Activated naive CD8-positive, alpha-beta T cell treated with anti-CD3 and anti-CD28 coated beads, Interleukin-2, amount 50 U/mL, for 24 hours (primary cell): ENCODE measurements at regions not wholly inside any gene's neighbourhood (a gene's known extent, or its start where the extent isn't known, plus 50 kb on each side); places are given as distances from the start of the nearest gene placed in this dataset.

Experiments used
- ATAC-seq: fragments of 150-1000 bp; cut with Tn5 transposase; one replicate; pipeline ENCODE4 v1.10.0; 2021
- DNase-seq: peaks from one replicate; pipeline ENCODE4 v3.0.0; 2021
- H3K27ac Mint-ChIP-seq: one replicate; pipeline ENCODE4 v1.8.0; 2021; ENCODE audit warnings: mild to moderate bottlenecking, mixed read lengths
- H3K27me3 Mint-ChIP-seq: one replicate; pipeline ENCODE4 v1.8.0; 2021; ENCODE audit warnings: mixed read lengths
- H3K36me3 Mint-ChIP-seq: one replicate; pipeline ENCODE4 v1.8.0; 2021; ENCODE audit warnings: low read depth, mixed read lengths
- H3K4me1 Mint-ChIP-seq: one replicate; pipeline ENCODE4 v1.8.0; 2021; ENCODE audit warnings: mixed read lengths
- H3K4me3 Mint-ChIP-seq: one replicate; pipeline ENCODE4 v1.8.0; 2021; ENCODE audit warnings: mild to moderate bottlenecking, moderate library complexity, mixed read lengths
- H3K9me3 Mint-ChIP-seq: one replicate; pipeline ENCODE4 v1.8.0; 2021; ENCODE audit warnings: mixed read lengths

DNA sequence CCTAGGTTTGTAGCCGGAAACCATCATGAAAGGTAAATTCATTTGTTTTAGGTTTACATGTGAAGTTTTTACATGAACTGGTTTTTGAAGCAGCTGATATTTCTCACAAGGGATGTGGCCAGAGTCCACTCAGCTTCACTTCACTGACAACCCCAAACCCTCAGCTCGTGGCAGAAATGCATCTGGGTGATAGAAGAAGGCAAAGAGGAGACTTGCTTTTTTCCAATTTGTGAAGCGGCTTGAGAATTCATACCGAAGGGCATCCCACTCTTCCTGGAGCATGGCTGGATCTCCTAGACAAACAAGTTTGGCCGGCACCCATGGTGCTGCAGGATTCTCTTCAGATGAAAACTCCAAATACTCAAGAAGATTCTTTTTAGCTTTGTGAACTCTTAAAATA, 392.8 kb upstream of the CNR1 start:
- H3K27ac Mint-ChIP-seq: no peak overlapping the region
- peaks cover 2% of the 10 kb centered on the region for H3K4me1 Mint-ChIP-seq
- no peak for DNase-seq
- peaks cover 8% of the 10 kb centered on the region for H3K27me3 Mint-ChIP-seq
- H3K36me3 Mint-ChIP-seq: no peaks in the 10 kb centered on the region
- H3K4me3 Mint-ChIP-seq: no peak overlapping the region
- no peak for ATAC-seq
- H3K9me3 Mint-ChIP-seq: no peaks in the 10 kb centered on the region

DNA sequence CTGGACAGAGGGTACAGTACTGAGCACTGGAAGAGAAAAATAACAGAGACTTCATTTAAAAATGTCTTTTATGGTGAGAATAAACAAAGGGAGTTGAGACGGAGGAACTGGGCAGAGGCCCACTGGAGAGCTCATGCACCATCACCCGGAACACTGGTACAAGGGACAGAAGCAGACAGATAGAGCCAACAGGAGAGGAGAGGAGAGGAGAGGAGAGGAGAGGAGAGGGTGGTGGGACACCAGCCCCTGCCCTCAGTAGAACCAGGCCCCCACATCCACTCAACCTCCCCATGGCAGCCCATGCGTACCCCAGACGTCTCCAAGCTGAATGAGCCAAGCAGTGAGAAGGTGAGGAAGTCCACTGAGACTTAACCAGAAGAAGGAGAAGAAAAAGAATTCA, 390.5 kb upstream of the CNR1 start:
- no peak for ATAC-seq
- H3K4me3 Mint-ChIP-seq: no peak overlapping the region
- peaks cover 12% of the 10 kb centered on the region for H3K27me3 Mint-ChIP-seq
- no peaks in the 10 kb centered on the region for H3K36me3 Mint-ChIP-seq
- no peak for DNase-seq
- peaks cover 2% of the 10 kb centered on the region for H3K4me1 Mint-ChIP-seq
- H3K9me3 Mint-ChIP-seq: no peaks in the 10 kb centered on the region
- no peak overlapping the region for H3K27ac Mint-ChIP-seq

DNA sequence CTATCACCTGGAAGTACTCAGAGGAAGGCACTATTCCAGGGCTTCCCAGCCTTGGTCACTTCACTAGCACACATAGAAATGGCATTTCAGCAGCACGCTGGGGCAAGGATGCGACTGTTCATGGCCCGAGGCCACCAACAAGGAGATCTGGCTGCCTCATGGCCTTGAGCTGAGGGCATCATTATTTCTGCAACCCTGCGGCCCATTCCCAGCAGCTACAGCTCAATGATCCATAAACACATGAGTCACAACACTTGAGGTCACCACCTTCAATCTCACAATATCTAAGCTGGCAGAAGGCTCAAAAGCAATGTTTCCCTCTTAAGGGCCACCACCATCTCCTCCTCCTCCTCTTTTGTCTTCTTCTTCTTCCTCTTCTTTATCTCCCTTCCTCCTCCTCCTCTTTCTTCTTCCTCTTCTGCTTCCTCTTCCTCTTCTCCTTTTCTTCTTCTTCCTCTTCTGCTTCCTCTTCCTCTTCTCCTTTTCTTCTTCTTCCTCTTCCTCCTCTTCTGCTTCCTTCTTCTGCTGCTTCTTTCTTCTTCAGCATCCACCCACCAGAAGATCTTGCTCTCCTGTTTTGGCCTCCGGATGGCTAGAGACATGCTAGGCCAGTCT, 382.9 kb upstream of the CNR1 start:
- Mint-ChIP-seq H3K36me3 (no peaks in the 10 kb centered on the region), H3K27ac (peak overlapping the region; percentile 7)

DNA sequence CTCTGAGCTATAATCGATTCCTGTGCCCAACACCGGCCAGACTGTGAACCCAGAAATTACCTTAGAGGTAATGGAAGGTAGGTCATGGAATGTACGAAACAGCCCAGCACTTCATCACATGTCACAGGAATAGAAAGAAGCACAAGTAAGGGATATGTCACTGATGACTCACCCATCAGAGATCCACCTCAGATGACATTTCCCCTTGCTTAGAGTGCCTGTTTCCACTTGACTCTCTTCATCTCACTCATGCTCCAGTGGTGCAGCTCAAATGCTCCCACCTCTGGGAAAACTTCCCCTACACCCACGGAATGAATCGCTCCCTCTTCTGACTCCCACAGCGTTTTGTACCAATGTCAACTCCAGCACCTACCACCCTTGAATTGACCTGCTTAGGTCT, 381.6 kb upstream of the CNR1 start:
- Mint-ChIP-seq H3K27me3 (peaks cover 6% of the 10 kb centered on the region), H3K9me3 (no peaks in the 10 kb centered on the region), H3K4me3 (no peak overlapping the region), H3K4me1 (peaks cover 14% of the 10 kb centered on the region), H3K36me3 (no peaks in the 10 kb centered on the region), H3K27ac (no peak overlapping the region)
- ATAC-seq: peak; percentile 92
- DNase-seq: no peak

More for the DNA sequence above, 382.9 kb upstream of the CNR1 start:
- ATAC-seq (no peak), DNase-seq (no peak)
- H3K27me3 Mint-ChIP-seq: peaks cover 6% of the 10 kb centered on the region
- H3K4me1 Mint-ChIP-seq: peaks cover 14% of the 10 kb centered on the region
- no peaks in the 10 kb centered on the region for H3K9me3 Mint-ChIP-seq
- H3K4me3 Mint-ChIP-seq: no peak overlapping the region

DNA sequence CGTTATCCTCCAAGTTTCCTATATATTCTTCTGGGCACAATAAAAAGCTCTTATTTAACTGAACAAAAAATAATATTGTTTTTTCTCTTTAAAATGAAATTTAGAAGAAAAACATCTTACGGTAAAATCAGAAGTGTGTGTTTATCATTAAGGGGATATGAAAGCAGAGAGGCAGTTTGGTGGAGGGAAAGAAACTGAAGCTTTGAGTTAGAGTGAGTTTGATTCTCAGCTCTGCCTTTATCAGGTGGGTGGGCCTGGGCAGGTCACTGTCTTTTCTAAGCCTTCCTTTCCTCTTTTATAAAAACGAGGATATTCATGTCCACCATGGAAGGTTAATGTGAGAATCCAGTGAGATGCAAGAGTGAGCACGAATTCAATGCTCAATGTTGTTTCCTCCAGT, 379.8 kb upstream of the CNR1 start:
- Mint-ChIP-seq H3K27me3 (peaks cover 2% of the 10 kb centered on the region), H3K4me3 (no peak overlapping the region), H3K4me1 (peaks cover 14% of the 10 kb centered on the region), H3K36me3 (no peaks in the 10 kb centered on the region), H3K9me3 (no peaks in the 10 kb centered on the region), H3K27ac (no peak overlapping the region)
- ATAC-seq (no peak), DNase-seq (no peak)

DNA sequence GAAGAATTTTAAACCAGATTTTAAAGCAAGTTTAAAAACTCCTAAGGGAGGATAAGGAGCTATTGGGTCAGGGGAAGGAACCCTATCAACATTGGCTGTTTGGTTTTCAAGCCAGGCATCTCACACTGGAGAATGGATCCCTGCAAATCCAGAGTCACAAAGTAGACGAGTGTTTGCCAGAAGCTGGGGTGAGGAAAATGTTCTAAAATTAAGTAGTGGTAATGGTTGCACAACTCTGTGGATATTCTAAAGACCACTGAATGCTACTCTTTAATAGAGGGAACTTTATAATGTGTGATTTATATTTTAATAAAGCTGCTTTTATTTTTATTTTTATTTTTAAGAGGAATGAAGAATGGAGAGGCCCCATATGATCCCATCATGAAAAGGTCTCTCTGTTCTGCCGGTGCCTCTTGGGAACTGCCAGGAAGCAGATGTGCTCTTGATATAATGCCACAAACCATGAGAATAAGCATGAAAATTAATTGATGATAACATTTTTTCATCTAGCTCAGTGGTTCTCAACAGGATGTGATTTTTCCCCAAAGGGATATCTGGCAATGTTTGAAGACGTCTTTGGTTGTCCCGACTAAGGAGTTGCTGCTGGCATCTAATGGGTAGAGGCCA, 379.0 kb upstream of the CNR1 start:
- no peak overlapping the region for H3K4me3 Mint-ChIP-seq
- no peaks in the 10 kb centered on the region for H3K36me3 Mint-ChIP-seq
- peaks cover 14% of the 10 kb centered on the region for H3K4me1 Mint-ChIP-seq
- H3K27me3 Mint-ChIP-seq: peaks cover 2% of the 10 kb centered on the region
- H3K27ac Mint-ChIP-seq: no peak overlapping the region
- ATAC-seq (no peak), DNase-seq (no peak)
- no peaks in the 10 kb centered on the region for H3K9me3 Mint-ChIP-seq

DNA sequence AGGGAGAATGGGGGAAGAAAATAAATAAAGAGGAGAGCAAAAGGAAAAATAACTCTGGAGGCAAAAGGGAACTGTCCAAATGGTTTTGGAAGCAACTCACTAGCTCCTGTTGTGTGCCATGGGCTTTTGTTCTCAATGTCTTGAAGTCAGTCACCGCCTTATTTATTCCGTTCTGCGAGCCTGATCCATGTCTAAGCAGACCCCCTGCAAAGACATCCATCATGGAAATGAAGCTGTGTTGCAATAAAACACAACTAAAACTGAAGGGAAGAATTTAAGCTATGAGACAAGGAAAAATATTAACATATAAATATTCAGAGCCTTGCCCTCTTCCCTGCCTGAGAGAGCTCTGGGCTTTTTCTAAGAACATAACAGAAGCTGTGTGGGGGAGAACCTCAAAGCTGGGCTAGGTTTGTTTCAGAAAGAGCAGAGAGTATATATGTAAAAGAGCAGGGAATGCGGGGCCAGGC, 373.2 kb upstream of the CNR1 start:
- Mint-ChIP-seq H3K27ac (no peak overlapping the region), H3K36me3 (no peaks in the 10 kb centered on the region), H3K4me1 (peaks cover 3% of the 10 kb centered on the region), H3K9me3 (no peaks in the 10 kb centered on the region), H3K27me3 (peaks cover 23% of the 10 kb centered on the region), H3K4me3 (no peak overlapping the region)
- ATAC-seq: no peak
- no peak for DNase-seq

DNA sequence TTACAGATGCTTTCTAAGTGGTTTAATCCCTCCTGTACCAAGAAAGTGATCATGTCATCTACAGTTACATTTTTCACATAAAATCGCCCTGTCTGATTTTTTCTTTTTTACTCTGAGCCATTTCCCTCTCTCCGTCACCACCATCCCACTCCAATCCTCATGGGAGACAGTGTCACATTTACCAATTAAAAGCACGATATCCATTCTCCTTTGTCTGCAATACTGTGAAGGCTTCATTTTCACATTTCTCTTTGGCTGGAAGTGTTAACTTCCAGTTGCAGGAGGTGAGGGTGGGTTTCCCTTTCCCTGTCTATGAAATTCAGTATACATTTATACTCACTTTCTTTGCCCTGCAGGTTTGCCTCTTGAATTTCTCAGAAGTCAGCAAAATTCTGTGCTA, 372.7 kb upstream of the CNR1 start:
- Mint-ChIP-seq H3K27ac (no peak overlapping the region), H3K27me3 (peaks cover 28% of the 10 kb centered on the region), H3K4me3 (no peak overlapping the region), H3K9me3 (no peaks in the 10 kb centered on the region), H3K36me3 (no peaks in the 10 kb centered on the region), H3K4me1 (peaks cover 3% of the 10 kb centered on the region)
- DNase-seq (no peak), ATAC-seq (no peak)

DNA sequence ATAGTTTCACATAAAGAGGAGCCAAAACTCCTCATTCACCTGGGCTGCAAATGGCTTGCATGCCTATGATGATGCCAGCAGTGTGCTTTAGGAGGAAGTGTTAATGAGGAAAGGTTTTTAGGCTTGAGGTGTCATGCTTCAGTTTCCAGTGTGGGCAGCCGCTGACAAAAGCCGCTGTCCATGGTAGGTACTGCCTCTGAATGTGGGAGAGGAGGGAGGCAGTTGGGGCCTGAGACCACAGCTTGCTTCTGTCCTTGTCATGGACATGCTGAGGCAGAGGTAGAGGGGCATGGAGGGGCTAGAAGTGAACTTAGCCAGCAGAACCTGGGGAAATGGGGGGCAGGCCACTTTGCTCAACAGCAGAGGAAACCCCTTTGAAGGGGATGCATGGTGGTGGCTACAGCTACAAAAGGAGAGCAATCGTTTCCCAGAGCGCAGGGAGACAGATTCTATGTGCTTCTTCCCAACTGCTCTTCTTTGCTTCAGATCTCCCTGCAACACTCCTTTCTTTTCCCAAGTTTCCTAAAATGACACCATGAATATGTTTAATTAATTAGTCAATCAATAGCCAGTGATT, 372.1 kb upstream of the CNR1 start:
- peaks cover 3% of the 10 kb centered on the region for H3K4me1 Mint-ChIP-seq

DNA sequence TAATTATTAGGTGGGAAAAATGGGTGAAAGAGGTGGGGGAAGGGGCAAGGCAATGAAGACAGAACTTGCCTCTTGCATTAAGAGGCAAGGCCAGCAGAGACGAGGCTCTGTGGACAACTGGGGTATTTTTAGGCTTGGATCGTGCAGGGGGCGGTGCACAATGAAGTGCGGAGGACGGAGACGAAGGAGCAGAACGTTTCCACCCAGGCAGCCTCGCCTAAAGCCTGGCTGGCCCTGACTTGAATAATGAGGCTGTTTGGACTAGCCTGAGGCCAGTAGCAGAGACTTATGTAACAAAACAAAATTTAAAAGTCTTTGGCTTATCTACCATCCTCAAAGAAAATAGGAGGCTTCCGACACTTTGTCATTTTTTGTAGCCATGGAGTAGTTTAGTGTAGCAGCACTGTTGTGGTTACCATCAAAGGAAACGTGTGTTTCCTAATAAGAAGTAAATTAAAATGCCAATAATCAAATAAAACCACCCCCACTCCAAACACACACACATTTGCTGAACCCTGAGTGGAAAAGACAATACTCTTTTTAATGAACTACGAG, 370.0 kb upstream of the CNR1 start:
- ATAC-seq (no peak), DNase-seq (no peak)
- H3K36me3 Mint-ChIP-seq: no peaks in the 10 kb centered on the region
- no peaks in the 10 kb centered on the region for H3K9me3 Mint-ChIP-seq
- no peak overlapping the region for H3K4me3 Mint-ChIP-seq
- no peak overlapping the region for H3K27ac Mint-ChIP-seq
- peaks cover 3% of the 10 kb centered on the region for H3K4me1 Mint-ChIP-seq
- H3K27me3 Mint-ChIP-seq: peaks cover 29% of the 10 kb centered on the region

More for the DNA sequence above, 372.1 kb upstream of the CNR1 start:
- Mint-ChIP-seq H3K27me3 (peaks cover 28% of the 10 kb centered on the region), H3K27ac (no peak overlapping the region), H3K9me3 (no peaks in the 10 kb centered on the region), H3K36me3 (no peaks in the 10 kb centered on the region), H3K4me3 (no peak overlapping the region)
- ATAC-seq (no peak), DNase-seq (no peak)

DNA sequence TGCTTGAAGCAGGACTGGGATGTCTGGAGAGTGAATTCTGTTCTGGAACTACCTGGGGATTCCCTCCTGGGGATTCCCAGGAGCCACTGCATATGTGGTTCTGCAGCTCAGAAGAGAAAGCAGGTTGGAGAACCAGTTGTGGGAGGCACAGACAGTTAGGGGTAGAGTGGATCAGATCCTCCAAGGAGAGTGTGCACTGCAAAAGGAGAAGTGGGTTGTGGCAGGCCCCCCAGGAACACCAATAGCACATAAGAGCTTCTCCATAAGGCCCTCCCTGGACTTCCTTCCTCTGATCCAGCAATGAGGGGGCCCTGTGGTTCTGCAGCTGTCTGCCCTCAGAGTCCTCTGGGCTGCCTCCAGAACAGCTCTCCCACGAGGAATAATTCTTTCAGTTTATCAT, 369.2 kb upstream of the CNR1 start:
- Mint-ChIP-seq H3K4me1 (peaks cover 3% of the 10 kb centered on the region), H3K9me3 (no peaks in the 10 kb centered on the region), H3K27ac (no peak overlapping the region), H3K36me3 (no peaks in the 10 kb centered on the region), H3K4me3 (no peak overlapping the region), H3K27me3 (peaks cover 31% of the 10 kb centered on the region)
- ATAC-seq (no peak), DNase-seq (no peak)

DNA sequence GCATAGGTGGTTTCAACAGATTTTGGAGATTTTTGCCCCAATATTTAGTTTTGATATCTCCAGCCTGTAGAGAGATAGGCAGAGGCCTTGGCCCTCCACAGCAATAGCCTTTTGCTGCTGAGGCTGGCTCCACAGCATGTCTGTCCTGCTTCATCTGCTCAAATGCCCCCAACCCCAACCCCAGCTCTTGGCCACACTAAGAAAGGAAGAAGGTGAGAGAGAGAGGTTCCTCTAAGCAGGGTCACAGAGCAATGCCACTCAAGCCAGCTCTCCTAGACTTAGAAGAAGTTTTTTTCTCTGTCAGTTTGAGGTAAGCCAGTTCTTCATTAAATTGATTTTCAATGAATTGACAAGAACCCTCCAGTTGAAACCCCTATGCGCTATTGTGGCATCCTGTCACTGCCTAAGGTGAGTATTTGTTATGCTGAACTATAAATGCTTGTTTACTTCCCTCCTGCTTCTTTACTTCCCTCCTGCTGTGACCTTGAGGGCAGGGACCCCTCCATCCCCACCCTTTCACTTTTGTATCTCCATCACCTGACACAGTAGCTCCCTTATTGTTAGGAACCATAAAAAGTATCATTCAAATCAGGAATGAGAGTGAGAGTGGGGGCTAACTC, 366.2 kb upstream of the CNR1 start:
- Mint-ChIP-seq H3K36me3 (no peaks in the 10 kb centered on the region), H3K27me3 (peaks cover 28% of the 10 kb centered on the region), H3K27ac (no peak overlapping the region), H3K4me1 (peaks cover 3% of the 10 kb centered on the region), H3K4me3 (no peak overlapping the region), H3K9me3 (no peaks in the 10 kb centered on the region)
- DNase-seq (no peak), ATAC-seq (no peak)

DNA sequence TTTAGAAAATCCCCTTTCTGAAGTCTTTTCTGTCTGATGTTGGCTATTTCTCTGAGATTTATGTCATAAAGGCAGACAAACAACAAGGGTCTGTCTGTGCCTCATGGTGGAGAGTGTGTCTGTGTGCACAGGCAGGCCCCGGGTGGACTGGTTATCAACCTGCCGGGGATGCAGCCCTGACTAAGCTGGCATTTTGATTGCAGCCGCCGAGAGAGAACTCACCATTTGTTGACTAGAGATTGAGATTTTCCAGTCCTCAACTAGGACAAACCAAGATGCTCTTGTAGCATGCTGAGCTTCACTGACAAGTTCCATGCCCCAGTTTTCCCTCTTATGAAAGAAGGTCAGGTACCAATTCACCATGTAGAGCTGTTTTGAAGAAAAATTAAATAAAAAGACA, 363.6 kb upstream of the CNR1 start:
- no peak overlapping the region for H3K27ac Mint-ChIP-seq
- H3K9me3 Mint-ChIP-seq: peaks cover 4% of the 10 kb centered on the region
- peaks cover 11% of the 10 kb centered on the region for H3K27me3 Mint-ChIP-seq
- no peak overlapping the region for H3K4me3 Mint-ChIP-seq
- DNase-seq: no peak
- H3K4me1 Mint-ChIP-seq: no peaks in the 10 kb centered on the region
- H3K36me3 Mint-ChIP-seq: no peaks in the 10 kb centered on the region
- ATAC-seq: no peak

DNA sequence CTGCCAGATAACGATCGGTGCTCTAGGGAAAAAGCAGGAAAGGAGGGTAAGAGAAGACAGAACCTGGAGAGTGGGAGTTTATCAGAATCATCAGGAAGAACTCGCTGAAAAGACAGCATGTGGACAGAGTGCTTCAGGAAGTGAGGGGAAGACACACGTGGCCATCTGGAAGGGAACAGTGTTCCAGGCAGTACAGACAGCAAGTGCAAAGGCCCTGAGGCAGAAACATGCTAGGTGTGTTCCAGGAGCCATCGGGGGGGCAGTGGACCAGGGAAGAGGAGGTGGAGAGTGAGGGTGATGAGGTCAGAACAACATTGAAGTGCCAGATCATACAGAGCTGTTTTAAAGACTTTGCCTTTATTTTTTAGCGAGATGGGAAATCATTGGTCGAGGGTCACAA, 354.3 kb upstream of the CNR1 start:
- H3K4me3 Mint-ChIP-seq: no peak overlapping the region
- peaks cover 5% of the 10 kb centered on the region for H3K9me3 Mint-ChIP-seq
- DNase-seq (no peak), ATAC-seq (no peak)
- H3K27me3 Mint-ChIP-seq: peaks cover 2% of the 10 kb centered on the region
- H3K27ac Mint-ChIP-seq: no peak overlapping the region
- no peaks in the 10 kb centered on the region for H3K36me3 Mint-ChIP-seq
- H3K4me1 Mint-ChIP-seq: no peaks in the 10 kb centered on the region

DNA sequence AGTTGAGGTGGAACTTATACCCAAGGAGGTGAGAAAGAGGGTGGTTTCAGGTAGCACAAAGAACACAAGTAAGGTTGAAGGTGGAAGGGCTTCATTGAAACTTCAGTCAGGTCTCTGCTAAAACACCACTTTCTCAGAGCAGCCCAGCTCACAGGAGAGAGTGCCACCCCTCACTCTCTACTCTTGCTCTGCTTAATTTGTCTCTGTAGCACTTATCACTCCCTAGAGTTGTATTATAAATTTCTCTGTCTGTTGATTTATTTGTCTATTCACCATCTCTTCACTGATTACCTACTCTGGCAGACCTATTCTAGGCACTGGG, 353.8 kb upstream of the CNR1 start:
- H3K27ac Mint-ChIP-seq: no peak overlapping the region

More for the DNA sequence above, 353.8 kb upstream of the CNR1 start:
- peaks cover 2% of the 10 kb centered on the region for H3K27me3 Mint-ChIP-seq
- no peaks in the 10 kb centered on the region for H3K4me1 Mint-ChIP-seq
- H3K36me3 Mint-ChIP-seq: no peaks in the 10 kb centered on the region
- peaks cover 5% of the 10 kb centered on the region for H3K9me3 Mint-ChIP-seq
- ATAC-seq: no peak
- H3K4me3 Mint-ChIP-seq: no peak overlapping the region
- DNase-seq: no peak
